GM12874 (cell line): ENCODE measurements at regions not wholly inside any gene's neighbourhood (a gene's known extent, or its start where the extent isn't known, plus 50 kb on each side); places are given as distances from the start of the nearest gene placed in this dataset.

ENCODE experiments used
- TF ChIP-seq, protein P1 (sequence below): IDR thresholded peaks from 2 replicates; pipeline ENCODE4 v1.5.1; 2011; ENCODE audit warnings: low read depth, mild to moderate bottlenecking, control low read depth, low read length, moderate library complexity; ENCODE audit not compliant: insufficient read depth

DNA sequence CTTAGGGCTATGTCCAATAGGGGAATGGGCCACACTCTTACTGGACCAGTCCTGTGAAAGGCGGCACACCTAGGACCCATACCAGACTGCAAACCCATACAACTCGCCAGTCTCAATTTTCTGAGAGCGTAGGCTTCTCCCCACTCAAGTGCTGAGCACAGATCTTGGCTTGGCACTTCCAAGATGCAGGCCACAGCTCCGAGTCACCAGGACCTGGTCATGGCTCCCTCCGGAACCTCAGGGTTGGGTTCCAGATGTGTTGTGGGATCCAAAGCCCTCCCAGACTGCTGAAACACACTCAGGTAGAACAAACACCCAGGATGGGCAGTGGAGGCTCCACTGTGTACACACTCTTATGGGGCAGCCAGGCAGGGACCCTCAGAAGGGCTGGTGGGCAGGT is 103.3 kb downstream of the TMEM144 start:
- TF ChIP-seq, protein P1, sequence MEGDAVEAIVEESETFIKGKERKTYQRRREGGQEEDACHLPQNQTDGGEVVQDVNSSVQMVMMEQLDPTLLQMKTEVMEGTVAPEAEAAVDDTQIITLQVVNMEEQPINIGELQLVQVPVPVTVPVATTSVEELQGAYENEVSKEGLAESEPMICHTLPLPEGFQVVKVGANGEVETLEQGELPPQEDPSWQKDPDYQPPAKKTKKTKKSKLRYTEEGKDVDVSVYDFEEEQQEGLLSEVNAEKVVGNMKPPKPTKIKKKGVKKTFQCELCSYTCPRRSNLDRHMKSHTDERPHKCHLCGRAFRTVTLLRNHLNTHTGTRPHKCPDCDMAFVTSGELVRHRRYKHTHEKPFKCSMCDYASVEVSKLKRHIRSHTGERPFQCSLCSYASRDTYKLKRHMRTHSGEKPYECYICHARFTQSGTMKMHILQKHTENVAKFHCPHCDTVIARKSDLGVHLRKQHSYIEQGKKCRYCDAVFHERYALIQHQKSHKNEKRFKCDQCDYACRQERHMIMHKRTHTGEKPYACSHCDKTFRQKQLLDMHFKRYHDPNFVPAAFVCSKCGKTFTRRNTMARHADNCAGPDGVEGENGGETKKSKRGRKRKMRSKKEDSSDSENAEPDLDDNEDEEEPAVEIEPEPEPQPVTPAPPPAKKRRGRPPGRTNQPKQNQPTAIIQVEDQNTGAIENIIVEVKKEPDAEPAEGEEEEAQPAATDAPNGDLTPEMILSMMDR: no peak

- TF ChIP-seq, protein P1: no peak
Observed at GRCh38 chr4:158314756-158315487, 104.6 kb downstream of the TMEM144 start.

DNA sequence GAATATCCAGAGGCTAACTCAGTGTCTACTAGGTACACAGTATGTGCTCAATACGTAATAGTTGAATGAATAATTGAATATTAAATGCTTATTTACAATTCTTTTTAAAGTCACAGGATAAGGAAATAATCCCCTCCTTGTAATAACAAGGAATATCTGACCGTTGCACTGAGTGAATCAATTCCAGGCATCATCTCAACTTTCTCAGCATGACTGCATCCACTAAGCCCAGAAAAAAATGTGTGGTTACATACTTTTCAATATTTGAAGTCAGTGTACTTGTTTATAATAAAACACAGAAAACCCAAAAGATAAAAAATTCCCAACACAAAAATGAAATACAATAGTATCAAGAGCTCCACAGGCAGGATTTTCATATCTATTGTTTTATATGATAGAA is 105.4 kb downstream of the TMEM144 start:
- TF ChIP-seq, protein P1: no peak

DNA sequence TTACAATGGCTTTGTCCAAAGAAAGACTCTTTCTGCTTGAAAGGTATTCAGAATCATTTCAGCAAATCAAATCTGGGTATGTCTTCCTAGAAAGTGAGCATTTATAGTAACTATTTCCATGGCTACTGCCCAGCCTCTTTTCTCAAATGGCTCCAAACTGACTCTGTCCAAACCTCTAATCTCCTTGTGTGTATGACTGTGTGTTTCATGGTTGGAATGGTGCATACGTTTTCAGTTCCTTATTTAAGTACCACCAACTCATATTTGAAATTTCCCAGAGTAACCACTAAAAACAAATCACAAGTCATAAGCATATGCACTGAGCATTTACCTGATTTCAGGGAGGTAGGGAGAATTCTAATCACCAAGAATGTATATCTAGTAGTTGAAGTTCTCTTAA is 106.0 kb downstream of the TMEM144 start:
- TF ChIP-seq, protein P1: no peak

GRCh38 chr4:158319880-158320279 is 109.6 kb downstream of the TMEM144 start:
- TF ChIP-seq, protein P1: no peak

DNA sequence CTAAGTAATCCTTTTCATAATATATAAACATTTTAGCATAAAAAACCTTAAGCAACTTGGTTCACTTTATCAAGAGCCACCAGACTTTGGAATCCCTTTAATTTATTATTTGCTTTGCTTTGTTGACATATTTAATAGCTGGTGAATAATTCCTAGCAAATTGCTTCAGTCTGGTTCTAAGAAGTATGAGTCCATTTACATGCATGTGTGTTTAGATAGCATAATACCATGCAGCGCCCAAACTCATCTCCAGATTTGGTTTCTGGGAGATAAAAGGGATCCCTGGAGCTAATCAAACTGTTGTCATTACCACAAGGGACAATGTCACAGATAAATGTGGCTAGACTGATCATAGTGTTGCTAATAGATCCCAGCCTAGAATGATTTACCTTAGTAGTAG is 111.8 kb downstream of the TMEM144 start:
- TF ChIP-seq, protein P1: no peak

- TF ChIP-seq, protein P1: no peak
Observed at GRCh38 chr4:158327525-158327924, 117.2 kb downstream of the TMEM144 start.
